ENCODE measurements at regions not wholly inside any gene's neighbourhood (a gene's known extent, or its start where the extent isn't known, plus 50 kb on each side); places are given as distances from the start of the nearest gene placed in this dataset.

GRCh38 chr17:11081342-11081741 is 159.7 kb upstream of the SHISA6 start:
- TF ChIP-seq CTCF (IDR thresholded peaks at IDR 0.05; ENCODE audit: insufficient read depth, low read depth, low read length) (no peak), EZH2 (IDR thresholded peaks at IDR 0.05; ENCODE audit: insufficient read depth, low read length) (no peak)
